Renal cortex interstitium (tissue), 11 donors: ENCODE measurements at regions not wholly inside any gene's neighbourhood (a gene's known extent, or its start where the extent isn't known, plus 50 kb on each side); places are given as distances from the start of the nearest gene placed in this dataset.
"Not testable (repeated sequence)": the region's sequence is repeated elsewhere in the genome, so short reads cannot be mapped to it uniquely, and the experiment has no call there.

Experiments used
- DNase-seq, 11 donors: peaks; one replicate each; pipeline ENCODE4 v3.0.0-alpha.2; 2013; ENCODE audit warnings: low read depth in 9 of 11, low spot score in 4 of 11; ENCODE audit errors: extremely low read depth in 1 of 11

DNA sequence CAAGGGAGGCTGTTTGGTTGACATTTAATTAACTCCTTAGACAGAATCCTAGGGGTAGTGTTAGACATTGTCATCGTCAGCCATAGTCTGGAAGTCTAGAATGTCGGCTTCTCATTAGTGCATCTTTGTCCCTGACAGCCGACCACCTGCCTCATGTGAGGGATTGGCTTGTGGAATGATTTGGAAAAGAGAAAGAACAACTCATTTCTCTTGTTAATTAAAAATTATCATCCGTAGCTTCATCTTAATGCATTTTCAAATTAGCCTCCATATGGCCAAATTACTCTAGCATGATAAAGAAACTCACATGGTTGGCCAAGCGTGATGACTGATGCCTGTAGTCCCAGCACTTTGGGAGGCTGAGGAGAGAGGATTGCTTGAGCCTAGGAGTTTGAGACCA is 97.7 kb upstream of the PARD3 start:
- no peak for DNase-seq

DNA sequence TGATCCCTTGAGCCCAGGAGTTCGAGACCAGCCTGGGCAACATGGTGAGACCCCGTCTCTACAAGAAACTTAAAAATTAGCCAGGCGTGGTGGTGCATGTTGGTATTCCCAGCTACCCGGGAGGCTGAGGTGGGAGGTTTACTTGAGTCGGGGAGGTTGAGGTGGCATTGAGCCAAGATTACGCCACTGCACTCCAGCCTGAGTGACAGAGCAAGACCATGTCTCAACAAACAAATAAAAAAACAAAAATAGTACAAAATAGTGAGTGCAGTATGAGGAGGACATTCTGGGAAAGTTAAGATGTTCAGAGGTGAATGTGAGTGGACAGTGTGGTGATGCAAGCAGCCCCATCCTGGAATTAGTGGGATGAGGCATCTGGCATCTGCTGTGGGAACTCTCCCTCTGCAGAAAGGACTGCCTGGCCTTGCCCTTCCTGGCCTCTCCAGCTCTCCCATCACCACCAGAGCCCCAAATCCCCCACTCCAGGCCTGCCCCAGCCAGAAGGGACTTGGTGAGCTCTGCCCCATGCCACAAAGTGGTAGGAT is 96.6 kb upstream of the PARD3 start:
- DNase-seq = no peak

DNA sequence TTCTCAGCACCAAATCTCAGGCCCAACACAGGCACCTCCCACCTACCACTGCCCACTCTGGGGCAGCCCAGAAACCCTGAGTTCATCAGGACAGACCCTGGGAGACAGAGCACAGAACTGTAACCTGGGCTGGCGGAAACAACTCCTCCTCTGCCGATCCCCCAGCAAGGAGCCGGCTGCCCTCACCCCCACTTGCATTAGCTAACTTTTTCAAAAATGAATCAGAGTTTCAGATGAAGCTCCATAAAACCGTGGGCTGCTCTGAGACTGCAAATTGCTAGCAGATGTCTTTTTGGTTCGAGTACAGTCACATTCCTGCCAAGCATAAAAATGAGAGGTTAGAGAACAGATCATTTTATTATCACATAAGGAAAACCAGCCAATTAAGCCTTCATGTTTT is 93.4 kb upstream of the PARD3 start:
- no peak for DNase-seq

DNA sequence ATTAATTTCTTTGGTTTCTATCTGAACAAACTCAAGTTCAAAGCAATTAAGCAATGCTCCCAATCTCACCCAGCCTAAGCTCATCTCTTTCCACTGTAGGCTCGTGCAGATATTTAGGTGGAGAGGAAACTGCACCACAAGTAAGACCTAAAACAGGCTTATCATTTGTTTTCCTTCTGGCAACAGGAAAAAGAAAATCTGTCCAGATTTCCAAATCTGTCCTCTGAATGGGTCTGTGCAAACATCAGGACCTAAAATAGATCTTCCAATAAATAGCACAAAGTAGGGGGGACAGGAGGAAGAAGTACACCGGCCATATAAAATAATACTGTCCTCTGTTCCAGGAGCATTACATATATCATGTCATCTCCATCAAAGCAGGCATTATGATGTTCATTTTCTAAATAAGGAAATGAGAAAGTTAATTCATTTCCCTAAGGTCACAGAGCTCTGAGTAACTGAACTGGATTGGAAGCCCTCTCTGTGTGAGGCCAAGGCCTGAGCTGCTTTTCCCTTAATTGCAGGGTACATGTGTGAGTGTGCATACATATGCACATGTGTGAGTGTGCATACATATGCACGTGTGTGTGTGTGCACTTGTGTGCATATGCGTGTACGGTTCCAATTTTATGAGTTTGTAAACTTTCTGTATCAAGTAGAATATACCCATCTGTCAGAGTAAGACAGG is 92.8 kb upstream of the PARD3 start:
- no peak for DNase-seq

- DNase-seq = peak; percentile 60 to 85 (median 74)
Observed at GRCh38 chr10:34906067-34906965, 91.2 kb upstream of the PARD3 start.

GRCh38 chr10:34905200-34905927 is 90.3 kb upstream of the PARD3 start:
- no peak for DNase-seq

DNA sequence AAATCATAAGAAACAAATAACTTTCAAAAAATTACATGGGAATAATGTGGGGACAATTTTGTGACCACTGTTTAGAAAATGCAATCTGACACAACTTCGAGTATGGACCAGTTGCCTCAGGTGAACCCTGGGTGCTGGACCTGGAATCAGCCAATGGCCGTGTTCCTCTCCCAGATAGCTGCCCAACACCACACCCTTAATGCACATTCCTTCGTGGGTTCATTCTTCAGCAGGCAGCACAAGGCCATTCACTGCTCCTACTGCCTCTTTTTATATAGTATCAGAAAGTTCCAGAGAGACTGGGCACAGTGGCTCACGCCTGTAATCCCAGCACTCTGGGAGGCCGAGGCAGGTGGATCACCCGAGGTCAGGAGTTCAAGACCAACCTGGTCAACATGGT is 89.1 kb upstream of the PARD3 start:
- no peak for DNase-seq

- DNase-seq = no peak
Observed at GRCh38 chr10:34899161-34899560, 84.1 kb upstream of the PARD3 start.

GRCh38 chr10:34895977-34896376 is 80.9 kb upstream of the PARD3 start:
- DNase-seq = no peak

GRCh38 chr10:34895046-34895445 is 80.0 kb upstream of the PARD3 start:
- DNase-seq = not testable (repeated sequence)

DNA sequence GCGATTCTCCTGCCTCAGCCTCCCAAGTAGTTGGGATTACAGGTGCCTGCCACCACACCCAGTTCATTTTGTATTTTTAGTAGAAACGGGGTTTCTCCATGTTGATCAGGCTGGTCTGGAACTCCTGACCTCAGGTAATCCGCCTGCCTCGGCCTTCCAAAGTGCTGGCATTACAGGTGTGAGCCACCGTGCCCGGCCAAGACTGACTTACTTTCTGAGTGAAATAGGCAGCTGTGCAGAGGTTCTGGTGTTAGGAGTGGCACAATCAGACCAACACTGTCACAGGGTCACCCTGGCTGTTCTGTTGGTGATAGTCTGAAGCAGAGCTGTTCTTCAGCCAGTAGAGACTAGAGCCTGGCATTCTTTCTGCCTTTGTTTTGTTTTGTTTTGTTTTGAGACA is 77.4 kb upstream of the PARD3 start:
- DNase-seq = not testable (repeated sequence)

GRCh38 chr10:34890939-34891338 is 75.8 kb upstream of the PARD3 start:
- DNase-seq = no peak

GRCh38 chr10:34889004-34889869 is 74.1 kb upstream of the PARD3 start:
- DNase-seq = no peak

DNA sequence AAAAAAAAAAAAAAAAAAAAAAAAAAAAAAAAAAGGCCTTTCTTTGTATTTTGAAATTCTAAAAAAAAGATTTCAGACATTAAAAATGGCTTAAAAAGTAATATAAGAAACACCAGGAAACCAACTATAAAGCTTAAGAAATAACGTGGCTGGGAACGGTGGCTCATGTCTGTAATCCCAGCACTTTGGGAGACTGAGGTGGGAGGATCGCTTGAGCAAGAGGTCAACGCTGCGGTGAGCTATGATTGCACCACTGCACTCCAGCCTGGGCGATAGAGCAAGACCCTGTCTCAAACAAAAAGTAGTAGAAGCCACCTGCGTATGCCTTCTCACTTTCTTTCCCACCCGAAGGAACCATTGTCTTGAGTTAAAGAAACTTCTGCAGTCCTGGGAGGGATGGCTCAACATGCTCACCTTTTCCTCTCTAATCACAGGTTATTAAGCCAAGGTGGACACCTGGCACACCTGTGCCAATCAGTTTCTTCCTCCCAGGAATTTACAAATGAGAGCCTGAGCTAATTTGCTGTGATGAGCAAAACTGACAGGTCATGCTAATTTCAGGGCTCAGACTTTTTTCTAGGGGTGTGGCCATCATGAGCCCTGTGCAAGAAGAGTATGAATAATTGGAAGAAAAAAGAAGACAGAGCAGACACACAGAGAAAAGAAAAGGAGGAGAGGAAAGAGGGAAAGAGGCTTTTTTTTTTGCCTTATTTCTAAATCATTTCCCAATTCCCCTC is 72.0 kb upstream of the PARD3 start:
- no peak for DNase-seq

- no peak for DNase-seq
Observed at GRCh38 chr10:34885898-34886297, 70.8 kb upstream of the PARD3 start.

DNA sequence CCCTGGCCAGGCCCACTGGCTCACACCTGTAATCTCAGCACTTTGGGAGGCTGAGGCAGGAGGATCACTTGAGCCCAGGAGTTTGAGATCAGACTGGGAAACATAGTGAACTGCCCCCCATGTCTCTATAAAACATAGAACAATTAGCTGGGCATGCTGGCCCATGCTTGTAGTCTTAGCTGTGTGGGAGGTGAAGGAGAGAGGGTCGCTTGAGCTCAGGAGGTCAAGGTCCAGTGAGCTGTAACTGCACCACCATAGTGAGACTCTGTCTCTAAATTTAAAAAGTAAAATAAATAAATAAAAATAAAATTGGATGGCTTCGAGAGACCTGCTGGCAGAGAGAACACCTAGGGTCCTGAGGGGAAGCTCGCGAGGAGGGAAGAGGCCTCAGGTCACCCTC is 69.9 kb upstream of the PARD3 start:
- no peak for DNase-seq

- no peak for DNase-seq
Observed at GRCh38 chr10:34884272-34884952, 69.3 kb upstream of the PARD3 start.

- no peak for DNase-seq
Observed at GRCh38 chr10:34880817-34881216, 65.7 kb upstream of the PARD3 start.
